SU-DHL-6 (cell line): ENCODE measurements at regions not wholly inside any gene's neighbourhood (a gene's known extent, or its start where the extent isn't known, plus 50 kb on each side); places are given as distances from the start of the nearest gene placed in this dataset.

ENCODE experiments used
- H2AFZ ChIP-seq: fragments of 200-600 bp; sonication (generic); 2 replicates; pipeline ENCODE4 v1.6.1; 2014; ENCODE audit warnings: low read depth, mild to moderate bottlenecking, moderate library complexity, mixed read lengths, antibody characterized with exemption, low read length; ENCODE audit not compliant: severe bottlenecking
- H3F3A ChIP-seq: fragments of 200-600 bp; shearing (Covaris generic); 2 replicates; pipeline ENCODE4 v1.6.0; 2016; ENCODE audit warnings: antibody characterized with exemption, mild to moderate bottlenecking; ENCODE audit not compliant: insufficient read depth
- H3K27ac ChIP-seq: fragments of 200-600 bp; sonication (generic); 2 replicates; pipeline ENCODE4 v1.5.1; 2016; ENCODE audit warnings: low read depth, mild to moderate bottlenecking, low read length, moderate library complexity, mixed read lengths
- H3K27me3 ChIP-seq: fragments of 200-600 bp; sonication (generic), shearing (Covaris generic); 2 replicates; pipeline ENCODE4 v1.6.0; 2014; ENCODE audit warnings: mild to moderate bottlenecking, low read length
- H3K36me3 ChIP-seq: fragments of 200-600 bp; sonication (generic); 2 replicates; pipeline ENCODE4 v1.6.1; 2014; ENCODE audit warnings: mild to moderate bottlenecking, low read length, mixed read lengths
- H3K4me2 ChIP-seq: fragments of 300-600, 200-600 bp; shearing (Covaris generic), sonication (generic); 2 replicates; pipeline ENCODE4 v1.6.0; 2014; ENCODE audit warnings: low read length, low read depth, mild to moderate bottlenecking; ENCODE audit not compliant: poor library complexity, severe bottlenecking
- H3K4me3 ChIP-seq: fragments of 200-600 bp; sonication (generic); 2 replicates; pipeline ENCODE4 v1.5.1; 2014; ENCODE audit warnings: antibody characterized with exemption, low read length, mild to moderate bottlenecking, mixed read lengths; ENCODE audit not compliant: insufficient read depth, poor library complexity, severe bottlenecking
- H3K79me2 ChIP-seq: fragments of 200-600 bp; sonication (generic); 2 replicates; pipeline ENCODE4 v1.6.1; 2014; ENCODE audit warnings: mild to moderate bottlenecking, low read length, moderate library complexity; ENCODE audit not compliant: insufficient read depth
- H3K9ac ChIP-seq: fragments of 200-600 bp; sonication (generic); 2 replicates; pipeline ENCODE4 v1.7.0; 2014; ENCODE audit warnings: mild to moderate bottlenecking, low read length
- H3K9me2 ChIP-seq: fragments of 200-600 bp; sonication (generic); replicated peaks from 2 replicates; pipeline ENCODE4 v1.6.1; 2014; ENCODE audit warnings: low read length; ENCODE audit not compliant: insufficient read depth
- H3K9me3 ChIP-seq: fragments of 200-600 bp; sonication (generic); 2 replicates; pipeline ENCODE4 v1.6.1; 2014; ENCODE audit warnings: low read length, mixed read lengths; ENCODE audit not compliant: insufficient read depth
- H4K20me1 ChIP-seq: fragments of 200-600 bp; sonication (generic); 2 replicates; pipeline ENCODE4 v1.6.1; 2014; ENCODE audit warnings: low read depth, mild to moderate bottlenecking, antibody characterized with exemption, low read length, moderate library complexity, mixed read lengths
- EZH2phosphoT487 ChIP-seq: fragments of 200-600 bp; sonication (generic), shearing (Covaris generic); conservative IDR thresholded peaks from 2 replicates; pipeline ENCODE4 v1.6.1; 2018; ENCODE audit warnings: mild to moderate bottlenecking, antibody characterized with exemption, low read length, moderate library complexity, mixed read lengths
- TF ChIP-seq, protein P1 (sequence below): fragments of 200-600 bp; sonication (generic); IDR thresholded peaks from one replicate; pipeline ENCODE4 v1.5.1; 2017; ENCODE audit warnings: antibody characterized with exemption, mild to moderate bottlenecking, low read length, moderate library complexity; ENCODE audit not compliant: insufficient read depth, poor library complexity, severe bottlenecking

DNA sequence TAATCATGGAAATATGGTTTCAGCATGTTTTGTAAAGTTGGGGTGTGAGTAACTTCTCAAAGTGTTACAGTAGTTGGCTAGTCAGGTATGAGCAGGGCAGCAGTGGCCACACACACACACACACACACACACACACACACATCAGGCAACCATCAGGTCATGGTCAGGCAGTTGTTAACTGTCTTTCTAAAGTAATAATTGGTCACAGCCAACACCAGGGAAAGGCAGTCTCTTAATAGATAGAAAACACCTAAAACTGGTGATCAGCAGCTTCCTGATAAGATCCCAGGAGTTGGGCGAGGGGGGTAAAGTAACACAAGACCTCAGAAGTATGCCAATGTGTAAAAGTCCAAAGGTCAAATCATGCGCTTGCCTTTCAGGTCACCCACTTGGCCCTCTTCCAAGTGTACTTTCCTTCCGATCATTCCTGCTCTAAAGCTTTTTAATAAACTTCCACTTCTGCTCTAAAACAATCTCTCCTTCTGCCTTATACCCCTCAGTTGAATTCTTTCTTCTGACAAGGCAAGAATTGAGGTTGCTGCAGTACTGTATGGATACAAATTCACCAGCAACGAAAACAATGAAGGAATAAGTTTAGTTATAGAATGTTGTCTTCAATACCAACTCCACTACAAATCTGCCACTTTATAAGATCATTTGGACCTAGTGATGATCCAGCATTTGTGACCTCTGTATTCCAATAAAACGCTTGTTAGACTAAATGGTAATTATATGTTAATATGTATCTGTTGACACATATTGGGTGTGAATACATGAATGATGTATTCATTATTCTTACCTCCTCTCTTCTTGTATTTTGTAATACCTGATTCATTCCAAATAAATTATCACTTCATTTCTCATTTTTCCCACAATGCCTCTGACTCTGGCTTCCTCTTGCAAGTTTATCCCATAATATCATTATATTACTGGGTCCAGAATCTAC, 254.3 kb downstream of the METTL4 start:
- Histone ChIP-seq H3K9me2 (no peaks in the 10 kb centered on the region), H3K27me3 (no peaks in the 10 kb centered on the region), H4K20me1 (no peaks in the 10 kb centered on the region), H3K27ac (no peak overlapping the region), H3K4me2 (no peak overlapping the region), H3F3A (no peaks in the 10 kb centered on the region), H3K4me3 (no peak overlapping the region), H3K36me3 (no peaks in the 10 kb centered on the region), H3K79me2 (no peaks in the 10 kb centered on the region), H2AFZ (no peak overlapping the region), H3K9ac (no peak overlapping the region), H3K9me3 (no peaks in the 10 kb centered on the region)
- TF ChIP-seq EZH2phosphoT487, result no peak
- TF ChIP-seq, protein P1, sequence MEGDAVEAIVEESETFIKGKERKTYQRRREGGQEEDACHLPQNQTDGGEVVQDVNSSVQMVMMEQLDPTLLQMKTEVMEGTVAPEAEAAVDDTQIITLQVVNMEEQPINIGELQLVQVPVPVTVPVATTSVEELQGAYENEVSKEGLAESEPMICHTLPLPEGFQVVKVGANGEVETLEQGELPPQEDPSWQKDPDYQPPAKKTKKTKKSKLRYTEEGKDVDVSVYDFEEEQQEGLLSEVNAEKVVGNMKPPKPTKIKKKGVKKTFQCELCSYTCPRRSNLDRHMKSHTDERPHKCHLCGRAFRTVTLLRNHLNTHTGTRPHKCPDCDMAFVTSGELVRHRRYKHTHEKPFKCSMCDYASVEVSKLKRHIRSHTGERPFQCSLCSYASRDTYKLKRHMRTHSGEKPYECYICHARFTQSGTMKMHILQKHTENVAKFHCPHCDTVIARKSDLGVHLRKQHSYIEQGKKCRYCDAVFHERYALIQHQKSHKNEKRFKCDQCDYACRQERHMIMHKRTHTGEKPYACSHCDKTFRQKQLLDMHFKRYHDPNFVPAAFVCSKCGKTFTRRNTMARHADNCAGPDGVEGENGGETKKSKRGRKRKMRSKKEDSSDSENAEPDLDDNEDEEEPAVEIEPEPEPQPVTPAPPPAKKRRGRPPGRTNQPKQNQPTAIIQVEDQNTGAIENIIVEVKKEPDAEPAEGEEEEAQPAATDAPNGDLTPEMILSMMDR, result no peak

- H3K4me2 ChIP-seq, result no peak overlapping the region
- no peak overlapping the region for H2AFZ ChIP-seq
- H3K9ac ChIP-seq, result no peak overlapping the region
- no peaks in the 10 kb centered on the region for H3K9me2 ChIP-seq
- H3K27me3 ChIP-seq, result no peaks in the 10 kb centered on the region
- H4K20me1 ChIP-seq, result no peaks in the 10 kb centered on the region
- TF ChIP-seq, protein P1, result no peak
- no peak for TF ChIP-seq EZH2phosphoT487
- H3K36me3 ChIP-seq, result no peaks in the 10 kb centered on the region
- no peaks in the 10 kb centered on the region for H3K79me2 ChIP-seq
- no peaks in the 10 kb centered on the region for H3K9me3 ChIP-seq
- no peak overlapping the region for H3K27ac ChIP-seq
- H3K4me3 ChIP-seq, result no peak overlapping the region
- no peaks in the 10 kb centered on the region for H3F3A ChIP-seq
Measured at GRCh38 chr18:2324459-2324858, 246.8 kb downstream of the METTL4 start.

- no peak overlapping the region for H3K27ac ChIP-seq
- no peaks in the 10 kb centered on the region for H3K9me3 ChIP-seq
- no peaks in the 10 kb centered on the region for H3K27me3 ChIP-seq
- no peaks in the 10 kb centered on the region for H3K36me3 ChIP-seq
- no peak overlapping the region for H3K4me3 ChIP-seq
- no peaks in the 10 kb centered on the region for H3K9me2 ChIP-seq
- no peaks in the 10 kb centered on the region for H3F3A ChIP-seq
- no peaks in the 10 kb centered on the region for H3K79me2 ChIP-seq
- no peak for TF ChIP-seq EZH2phosphoT487
- TF ChIP-seq, protein P1, result no peak
- no peak overlapping the region for H2AFZ ChIP-seq
- H3K9ac ChIP-seq, result no peak overlapping the region
- no peaks in the 10 kb centered on the region for H4K20me1 ChIP-seq
- H3K4me2 ChIP-seq, result no peak overlapping the region
Measured at GRCh38 chr18:2325308-2325849, 245.9 kb downstream of the METTL4 start.
